ENCODE measurements at regions not wholly inside any gene's neighbourhood (a gene's known extent, or its start where the extent isn't known, plus 50 kb on each side); places are given as distances from the start of the nearest gene placed in this dataset.

DNA sequence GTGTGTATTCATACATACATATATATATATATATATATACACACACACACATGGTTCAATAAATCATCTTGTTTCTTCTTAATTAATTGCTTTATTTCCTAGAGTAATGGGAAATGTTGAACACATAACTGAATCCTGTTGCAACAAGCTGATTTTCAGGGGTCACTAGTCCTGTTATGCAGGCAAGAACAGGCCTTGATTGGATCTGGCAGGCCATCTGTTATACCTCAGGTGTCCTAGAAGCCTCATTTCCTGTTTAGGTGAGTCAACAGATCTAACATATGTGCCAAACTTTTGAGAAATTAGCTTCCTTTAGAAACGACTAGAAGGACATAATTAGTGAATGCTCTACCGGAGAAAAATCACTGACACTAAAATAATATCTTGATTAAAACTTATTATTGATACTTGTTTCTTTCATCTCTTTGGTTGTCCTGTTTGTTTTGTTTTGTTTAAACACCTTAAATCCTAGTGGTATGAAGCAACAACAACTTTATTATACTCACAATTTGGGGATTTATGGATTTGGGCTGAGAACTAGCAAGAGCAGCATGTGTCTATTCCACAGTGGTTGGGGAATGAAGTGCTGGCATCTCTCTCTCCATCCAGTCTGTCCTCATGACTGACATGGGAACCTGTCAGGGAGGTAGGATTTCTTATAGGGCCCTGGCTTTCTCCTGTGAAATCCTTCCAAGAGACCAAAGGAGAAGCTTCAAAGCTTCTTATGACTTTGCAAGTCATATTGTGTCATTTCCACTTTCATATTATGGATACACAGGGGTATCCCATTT is 552.6 kb downstream of the NSUN3 start:
- Mint-ChIP-seq H3K36me3 (no peaks in the 10 kb centered on the region), H3K9me3 (no peaks in the 10 kb centered on the region), H3K27me3 (ENCODE audit: low read depth) (no peaks in the 10 kb centered on the region), H3K4me1 (peaks cover 17% of the 10 kb centered on the region), H3K27ac (no peak overlapping the region), H3K4me3 (no peak overlapping the region)
- TF ChIP-seq USF2 (CRISPR knock-in tag; IDR thresholded peaks at IDR 0.05) (no peak), KAT7 (CRISPR knock-in tag; IDR thresholded peaks at IDR 0.05; ENCODE audit: borderline replicate concordance) (no peak), CDX4 (CRISPR knock-in tag; IDR thresholded peaks at IDR 0.05; ENCODE audit: borderline replicate concordance) (no peak), ZNF219 (CRISPR knock-in tag; IDR thresholded peaks at IDR 0.05; ENCODE audit: borderline replicate concordance) (no peak), IRF1 (CRISPR knock-in tag; IDR thresholded peaks at IDR 0.05) (no peak), NR3C1 (CRISPR knock-in tag; conservative IDR thresholded peaks at IDR 0.05; ENCODE audit: low read depth) (no peak), EMX1 (CRISPR knock-in tag; IDR thresholded peaks at IDR 0.05) (no peak), ZNF263 (CRISPR knock-in tag; IDR thresholded peaks at IDR 0.05; ENCODE audit: low read depth) (no peak), USF1 (CRISPR knock-in tag; IDR thresholded peaks at IDR 0.05) (no peak), SOX15 (CRISPR knock-in tag; IDR thresholded peaks at IDR 0.05) (no peak), PREB (CRISPR knock-in tag; IDR thresholded peaks at IDR 0.05; ENCODE audit: borderline replicate concordance) (no peak), RORB (CRISPR knock-in tag; IDR thresholded peaks at IDR 0.05) (no peak), MYBL2 (CRISPR knock-in tag; IDR thresholded peaks at IDR 0.05) (no peak)
- TF ChIP-seq, protein P1, sequence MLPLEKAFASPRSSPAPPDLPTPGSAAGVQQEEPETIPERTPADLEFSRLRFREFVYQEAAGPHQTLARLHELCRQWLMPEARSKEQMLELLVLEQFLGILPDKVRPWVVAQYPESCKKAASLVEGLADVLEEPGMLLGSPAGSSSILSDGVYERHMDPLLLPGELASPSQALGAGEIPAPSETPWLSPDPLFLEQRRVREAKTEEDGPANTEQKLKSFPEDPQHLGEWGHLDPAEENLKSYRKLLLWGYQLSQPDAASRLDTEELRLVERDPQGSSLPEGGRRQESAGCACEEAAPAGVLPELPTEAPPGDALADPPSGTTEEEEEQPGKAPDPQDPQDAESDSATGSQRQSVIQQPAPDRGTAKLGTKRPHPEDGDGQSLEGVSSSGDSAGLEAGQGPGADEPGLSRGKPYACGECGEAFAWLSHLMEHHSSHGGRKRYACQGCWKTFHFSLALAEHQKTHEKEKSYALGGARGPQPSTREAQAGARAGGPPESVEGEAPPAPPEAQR (CRISPR knock-in tag; IDR thresholded peaks at IDR 0.05), result no peak
- TF ChIP-seq, protein P2, sequence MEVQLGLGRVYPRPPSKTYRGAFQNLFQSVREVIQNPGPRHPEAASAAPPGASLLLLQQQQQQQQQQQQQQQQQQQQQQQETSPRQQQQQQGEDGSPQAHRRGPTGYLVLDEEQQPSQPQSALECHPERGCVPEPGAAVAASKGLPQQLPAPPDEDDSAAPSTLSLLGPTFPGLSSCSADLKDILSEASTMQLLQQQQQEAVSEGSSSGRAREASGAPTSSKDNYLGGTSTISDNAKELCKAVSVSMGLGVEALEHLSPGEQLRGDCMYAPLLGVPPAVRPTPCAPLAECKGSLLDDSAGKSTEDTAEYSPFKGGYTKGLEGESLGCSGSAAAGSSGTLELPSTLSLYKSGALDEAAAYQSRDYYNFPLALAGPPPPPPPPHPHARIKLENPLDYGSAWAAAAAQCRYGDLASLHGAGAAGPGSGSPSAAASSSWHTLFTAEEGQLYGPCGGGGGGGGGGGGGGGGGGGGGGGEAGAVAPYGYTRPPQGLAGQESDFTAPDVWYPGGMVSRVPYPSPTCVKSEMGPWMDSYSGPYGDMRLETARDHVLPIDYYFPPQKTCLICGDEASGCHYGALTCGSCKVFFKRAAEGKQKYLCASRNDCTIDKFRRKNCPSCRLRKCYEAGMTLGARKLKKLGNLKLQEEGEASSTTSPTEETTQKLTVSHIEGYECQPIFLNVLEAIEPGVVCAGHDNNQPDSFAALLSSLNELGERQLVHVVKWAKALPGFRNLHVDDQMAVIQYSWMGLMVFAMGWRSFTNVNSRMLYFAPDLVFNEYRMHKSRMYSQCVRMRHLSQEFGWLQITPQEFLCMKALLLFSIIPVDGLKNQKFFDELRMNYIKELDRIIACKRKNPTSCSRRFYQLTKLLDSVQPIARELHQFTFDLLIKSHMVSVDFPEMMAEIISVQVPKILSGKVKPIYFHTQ (CRISPR knock-in tag; IDR thresholded peaks at IDR 0.05), result no peak
- TF ChIP-seq, protein P3, sequence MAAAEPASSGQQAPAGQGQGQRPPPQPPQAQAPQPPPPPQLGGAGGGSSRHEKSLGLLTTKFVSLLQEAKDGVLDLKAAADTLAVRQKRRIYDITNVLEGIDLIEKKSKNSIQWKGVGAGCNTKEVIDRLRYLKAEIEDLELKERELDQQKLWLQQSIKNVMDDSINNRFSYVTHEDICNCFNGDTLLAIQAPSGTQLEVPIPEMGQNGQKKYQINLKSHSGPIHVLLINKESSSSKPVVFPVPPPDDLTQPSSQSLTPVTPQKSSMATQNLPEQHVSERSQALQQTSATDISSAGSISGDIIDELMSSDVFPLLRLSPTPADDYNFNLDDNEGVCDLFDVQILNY (CRISPR knock-in tag; IDR thresholded peaks at IDR 0.05), result no peak
- TF ChIP-seq, protein P4, sequence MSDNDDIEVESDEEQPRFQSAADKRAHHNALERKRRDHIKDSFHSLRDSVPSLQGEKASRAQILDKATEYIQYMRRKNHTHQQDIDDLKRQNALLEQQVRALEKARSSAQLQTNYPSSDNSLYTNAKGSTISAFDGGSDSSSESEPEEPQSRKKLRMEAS (CRISPR knock-in tag; IDR thresholded peaks at IDR 0.05), result no peak
- TF ChIP-seq, protein P5, sequence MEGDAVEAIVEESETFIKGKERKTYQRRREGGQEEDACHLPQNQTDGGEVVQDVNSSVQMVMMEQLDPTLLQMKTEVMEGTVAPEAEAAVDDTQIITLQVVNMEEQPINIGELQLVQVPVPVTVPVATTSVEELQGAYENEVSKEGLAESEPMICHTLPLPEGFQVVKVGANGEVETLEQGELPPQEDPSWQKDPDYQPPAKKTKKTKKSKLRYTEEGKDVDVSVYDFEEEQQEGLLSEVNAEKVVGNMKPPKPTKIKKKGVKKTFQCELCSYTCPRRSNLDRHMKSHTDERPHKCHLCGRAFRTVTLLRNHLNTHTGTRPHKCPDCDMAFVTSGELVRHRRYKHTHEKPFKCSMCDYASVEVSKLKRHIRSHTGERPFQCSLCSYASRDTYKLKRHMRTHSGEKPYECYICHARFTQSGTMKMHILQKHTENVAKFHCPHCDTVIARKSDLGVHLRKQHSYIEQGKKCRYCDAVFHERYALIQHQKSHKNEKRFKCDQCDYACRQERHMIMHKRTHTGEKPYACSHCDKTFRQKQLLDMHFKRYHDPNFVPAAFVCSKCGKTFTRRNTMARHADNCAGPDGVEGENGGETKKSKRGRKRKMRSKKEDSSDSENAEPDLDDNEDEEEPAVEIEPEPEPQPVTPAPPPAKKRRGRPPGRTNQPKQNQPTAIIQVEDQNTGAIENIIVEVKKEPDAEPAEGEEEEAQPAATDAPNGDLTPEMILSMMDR (IDR thresholded peaks at IDR 0.05), result no peak
- DNase-seq (ENCODE audit: low spot score) (no peak), ATAC-seq (no peak)
- POLR2A ChIA-PET, result interaction anchor here (0.6 kb wide), 1 partner anchor 203 kb away, joined by 3 read pairs; no protein-coding TSS in a partner anchor
- CTCF ChIA-PET, result no interaction called here

All from WTC11 (cell line).